Tibial artery (tissue), 4 donors: ENCODE measurements at regions not wholly inside any gene's neighbourhood (a gene's known extent, or its start where the extent isn't known, plus 50 kb on each side); places are given as distances from the start of the nearest gene placed in this dataset.

Source experiments
- DNase-seq, 2 donors: peaks; one replicate each; pipeline ENCODE4 v3.0.0-alpha.2; 2019
- H3K27ac ChIP-seq, 2 donors: fragments of 200-600 bp; sonication (generic) in 1 of 2; 1 replicate in 1 of 2; 2 replicates in 1 of 2; pipeline ENCODE4 v1.5.1; 2018 to 2019; ENCODE audit warnings: mild to moderate bottlenecking in 1 of 2
- H3K27me3 ChIP-seq, 2 donors: fragments of 200-600 bp; sonication (generic) in 1 of 2; one replicate each; pipeline versions ENCODE4 v1.5.1 to v1.6.0; 2016 to 2019
- H3K36me3 ChIP-seq, 3 donors: fragments of 200-600 bp; sonication (generic) in 2 of 3; one replicate each; pipeline ENCODE4 v1.5.1; 2016 to 2019; ENCODE audit warnings: mild to moderate bottlenecking in 2 of 3
- H3K4me1 ChIP-seq, 4 donors: fragments of 200-600 bp; sonication (generic) in 2 of 4; 1 replicate in 3 of 4; 2 replicates in 1 of 4; pipeline ENCODE4 v1.5.1; 2016 to 2019
- H3K4me3 ChIP-seq, 2 donors: fragments of 200-600 bp; sonication (generic) in 1 of 2; 1 replicate in 1 of 2; 2 replicates in 1 of 2; pipeline ENCODE4 v1.5.1; 2018 to 2019; ENCODE audit warnings: mild to moderate bottlenecking in 2 of 2
- H3K9me3 ChIP-seq, 3 donors: fragments of 200-600 bp; sonication (generic) in 1 of 3; one replicate each; pipeline ENCODE4 v1.5.1; 2016 to 2019
- CTCF ChIP-seq, 2 experiments: fragments of 200-600 bp in 1 of 2; fragments of 450-650 bp in 1 of 2; IDR thresholded peaks; one replicate each; pipeline ENCODE4 v1.5.1; 2017 to 2019; ENCODE audit warnings: antibody characterized with exemption in 2 of 2, mild to moderate bottlenecking in 1 of 2, moderate library complexity in 1 of 2
- intact Hi-C: fragments of 100-400 bp; cut with DNase I; formaldehyde crosslinking; loops from one replicate; pipeline ENCODE4 v1.15.0; 2023; ENCODE audit warnings: low total_unique reads

- intact Hi-C loops = no loop called here
- TF ChIP-seq CTCF (IDR thresholded peaks at IDR 0.05) = no peak
- no peaks in the 10 kb centered on the region for H3K4me1 ChIP-seq
Observed at GRCh38 chr18:60663060-60663989, 290.8 kb upstream of the MC4R start.

GRCh38 chr18:60664736-60665135 is 292.2 kb upstream of the MC4R start:
- H3K4me3 ChIP-seq = no peak overlapping the region
- no peaks in the 10 kb centered on the region for H3K9me3 ChIP-seq
- no peak for DNase-seq
- no peaks in the 10 kb centered on the region for H3K4me1 ChIP-seq
- H3K27ac ChIP-seq = no peak overlapping the region
- H3K36me3 ChIP-seq = no peaks in the 10 kb centered on the region
- TF ChIP-seq CTCF (IDR thresholded peaks at IDR 0.05) = no peak
- H3K27me3 ChIP-seq = no peaks in the 10 kb centered on the region
- intact Hi-C loops = no loop called here

More at GRCh38 chr18:60663060-60663989, 290.8 kb upstream of the MC4R start:
- no peaks in the 10 kb centered on the region for H3K36me3 ChIP-seq
- DNase-seq = no peak
- H3K27ac ChIP-seq = no peak overlapping the region
- no peak overlapping the region for H3K4me3 ChIP-seq
- no peaks in the 10 kb centered on the region for H3K9me3 ChIP-seq
- no peaks in the 10 kb centered on the region for H3K27me3 ChIP-seq

- DNase-seq = no peak
- Histone ChIP-seq H3K9me3 (no peaks in the 10 kb centered on the region), H3K4me1 (no peaks in the 10 kb centered on the region), H3K36me3 (no peaks in the 10 kb centered on the region), H3K4me3 (no peak overlapping the region), H3K27ac (no peak overlapping the region), H3K27me3 (no peaks in the 10 kb centered on the region)
- no peak for TF ChIP-seq CTCF (IDR thresholded peaks at IDR 0.05)
- intact Hi-C loops = no loop called here
Observed at GRCh38 chr18:60667016-60667415, 294.4 kb upstream of the MC4R start.

- Histone ChIP-seq H3K4me1 (no peaks in the 10 kb centered on the region), H3K27ac (no peak overlapping the region), H3K27me3 (no peaks in the 10 kb centered on the region), H3K4me3 (no peak overlapping the region), H3K36me3 (no peaks in the 10 kb centered on the region), H3K9me3 (no peaks in the 10 kb centered on the region)
- TF ChIP-seq CTCF (IDR thresholded peaks at IDR 0.05) = no peak
- intact Hi-C loops = no loop called here
- DNase-seq = no peak
Observed at GRCh38 chr18:60668583-60668982, 296.0 kb upstream of the MC4R start.

- Histone ChIP-seq H3K27ac (no peak overlapping the region), H3K4me1 (no peaks in the 10 kb centered on the region), H3K4me3 (no peak overlapping the region), H3K36me3 (no peaks in the 10 kb centered on the region), H3K9me3 (no peaks in the 10 kb centered on the region), H3K27me3 (no peaks in the 10 kb centered on the region)
- no peak for TF ChIP-seq CTCF (IDR thresholded peaks at IDR 0.05)
- no peak for DNase-seq
- intact Hi-C loops = no loop called here
Observed at GRCh38 chr18:60669938-60670337, 297.4 kb upstream of the MC4R start.
